Ishikawa (cell line): ENCODE measurements at regions not wholly inside any gene's neighbourhood (a gene's known extent, or its start where the extent isn't known, plus 50 kb on each side); places are given as distances from the start of the nearest gene placed in this dataset.

Experiments used
- CEBPB ChIP-seq: IDR thresholded peaks from 2 replicates; pipeline ENCODE4 v1.6.1; 2012
- CREB1 ChIP-seq: IDR thresholded peaks from 2 replicates; pipeline ENCODE4 v1.6.1; 2012; ENCODE audit warnings: low read depth
- EGR1 ChIP-seq: IDR thresholded peaks from 2 replicates; pipeline ENCODE4 v1.6.1; 2012
- EP300 ChIP-seq: IDR thresholded peaks from 2 replicates; pipeline ENCODE4 v1.6.1; 2012; ENCODE audit warnings: borderline replicate concordance
- FOXM1 ChIP-seq: IDR thresholded peaks from 2 replicates; pipeline ENCODE4 v1.6.1; 2012; ENCODE audit warnings: low read depth, borderline replicate concordance
- NFIC ChIP-seq: IDR thresholded peaks from 2 replicates; pipeline ENCODE4 v1.6.1; 2012
- RAD21 ChIP-seq: IDR thresholded peaks from 2 replicates; pipeline ENCODE4 v1.6.1; 2012; ENCODE audit warnings: low read depth
- REST ChIP-seq: IDR thresholded peaks from 2 replicates; pipeline ENCODE4 v1.6.1; 2012; ENCODE audit warnings: low read depth, mild to moderate bottlenecking
- TAF1 ChIP-seq: IDR thresholded peaks from 2 replicates; pipeline ENCODE4 v1.6.1; 2012; ENCODE audit warnings: low read depth, mild to moderate bottlenecking
- TCF12 ChIP-seq: IDR thresholded peaks from 2 replicates; pipeline ENCODE4 v1.6.1; 2012; ENCODE audit warnings: low read depth
- TEAD4 ChIP-seq: IDR thresholded peaks from 2 replicates; pipeline ENCODE4 v1.6.1; 2012
- USF1 ChIP-seq: IDR thresholded peaks from 2 replicates; pipeline ENCODE4 v1.6.1; 2012
- YY1 ChIP-seq: IDR thresholded peaks from 2 replicates; pipeline ENCODE4 v1.6.1; 2012; ENCODE audit warnings: low read depth
- ZBTB7A ChIP-seq: IDR thresholded peaks from 2 replicates; pipeline ENCODE4 v1.6.1; 2012; ENCODE audit warnings: low read depth
- TF ChIP-seq, protein P1 (sequence below): IDR thresholded peaks from 2 replicates; pipeline ENCODE4 v1.6.1; 2012

GRCh38 chr2:147373800-147374422, 470.9 kb upstream of the ACVR2A start:
- no peak for TF ChIP-seq RAD21
- no peak for TF ChIP-seq TAF1
- no peak for TF ChIP-seq NFIC
- TF ChIP-seq EP300 = no peak
- no peak for TF ChIP-seq USF1
- TF ChIP-seq ZBTB7A = no peak
- no peak for TF ChIP-seq YY1
- TF ChIP-seq CREB1 = no peak
- TF ChIP-seq TEAD4 = no peak
- no peak for TF ChIP-seq FOXM1
- no peak for TF ChIP-seq CEBPB
- no peak for TF ChIP-seq TCF12
- TF ChIP-seq EGR1 = no peak
- TF ChIP-seq REST = no peak
- TF ChIP-seq, protein P1, sequence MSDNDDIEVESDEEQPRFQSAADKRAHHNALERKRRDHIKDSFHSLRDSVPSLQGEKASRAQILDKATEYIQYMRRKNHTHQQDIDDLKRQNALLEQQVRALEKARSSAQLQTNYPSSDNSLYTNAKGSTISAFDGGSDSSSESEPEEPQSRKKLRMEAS = no peak

GRCh38 chr2:147368306-147368705, 476.5 kb upstream of the ACVR2A start:
- TF ChIP-seq CREB1 = no peak
- no peak for TF ChIP-seq FOXM1
- TF ChIP-seq ZBTB7A = no peak
- no peak for TF ChIP-seq EGR1
- TF ChIP-seq, protein P1 = no peak
- TF ChIP-seq TEAD4 = no peak
- no peak for TF ChIP-seq RAD21
- no peak for TF ChIP-seq CEBPB
- no peak for TF ChIP-seq NFIC
- TF ChIP-seq USF1 = no peak
- TF ChIP-seq TCF12 = no peak
- no peak for TF ChIP-seq REST
- no peak for TF ChIP-seq TAF1
- TF ChIP-seq YY1 = no peak
- no peak for TF ChIP-seq EP300

DNA sequence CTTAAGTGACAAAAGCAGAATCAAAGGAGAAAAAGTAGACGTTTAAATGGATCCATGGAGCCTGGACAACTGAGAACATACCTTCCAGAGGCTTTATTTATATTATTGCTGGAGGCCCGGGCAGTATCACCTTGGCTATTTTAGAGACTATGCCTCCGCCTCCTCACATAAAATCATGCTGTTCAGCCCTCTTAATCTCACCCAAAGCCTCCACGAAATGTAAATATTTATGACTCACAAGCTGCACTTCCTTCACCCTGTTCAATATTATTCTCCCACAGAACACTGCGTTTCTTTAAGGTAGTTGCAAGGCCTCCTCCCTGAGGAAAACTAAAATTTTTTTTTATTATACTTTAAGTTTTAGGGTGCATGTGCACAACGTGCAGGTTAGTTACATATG, 478.6 kb upstream of the ACVR2A start:
- TF ChIP-seq TEAD4 = no peak
- TF ChIP-seq USF1 = no peak
- no peak for TF ChIP-seq ZBTB7A
- TF ChIP-seq TAF1 = no peak
- TF ChIP-seq, protein P1 = no peak

DNA sequence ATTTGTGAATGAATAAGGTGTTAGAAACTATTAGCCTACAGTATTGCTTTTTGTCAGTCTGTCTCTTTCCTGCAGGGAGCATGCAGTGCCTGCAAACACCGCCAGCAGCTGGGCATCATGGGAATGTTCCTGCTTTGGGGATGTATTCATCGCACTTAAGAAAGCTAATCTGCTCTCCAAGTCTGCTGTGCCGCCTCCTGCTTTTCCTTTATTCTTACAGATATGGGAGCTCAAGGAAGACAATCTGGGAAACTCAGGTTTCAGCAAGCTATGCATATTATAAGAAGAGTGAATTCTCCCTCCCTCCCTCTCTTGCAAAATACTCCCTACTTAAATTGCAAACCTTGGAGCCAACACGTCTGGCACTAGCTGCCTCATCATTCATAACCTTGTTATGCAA, 479.2 kb upstream of the ACVR2A start:
- TF ChIP-seq NFIC (no peak), YY1 (no peak), TAF1 (no peak), REST (no peak), EP300 (no peak), FOXM1 (no peak)
